SK-N-SH (cell line): ENCODE measurements at regions not wholly inside any gene's neighbourhood (a gene's known extent, or its start where the extent isn't known, plus 50 kb on each side); places are given as distances from the start of the nearest gene placed in this dataset.

Source experiments
- CTCF ChIA-PET: fragments of 300-600, 350-600 bp; formaldehyde crosslinking; extraction: SDS; loops from one replicate; lab custom pipeline; 2021; lab: Yijun Ruan, JAX
- POLR2A ChIA-PET: fragments of 350-600 bp; sonication (Branson Sonifier 250); formaldehyde crosslinking; extraction: SDS; loops from one replicate; lab custom pipeline; 2020; ENCODE audit warnings: antibody characterized with exemption, inconsistent platforms; lab: Yijun Ruan, JAX
- DNase-seq: peaks from one replicate; pipeline ENCODE4 v3.0.0; 2012
- H2AFZ ChIP-seq: fragments of 200-600 bp; sonication (generic); 2 replicates; pipeline ENCODE4 v1.8.1; 2016; ENCODE audit warnings: antibody characterized with exemption, mild to moderate bottlenecking, low read depth
- H3F3A ChIP-seq: fragments of 200-600 bp; sonication (generic); replicated peaks from 2 replicates; pipeline ENCODE3; 2016; ENCODE audit warnings: antibody characterized with exemption, mild to moderate bottlenecking; ENCODE audit not compliant: insufficient read depth
- H3K27ac ChIP-seq, 2 experiments: fragments of 200-500 bp in 1 of 2; fragments of 200-600 bp in 1 of 2; sonication (Bioruptor generic) in 1 of 2; sonication (generic), shearing (Covaris generic) in 1 of 2; 2 replicates each; pipeline versions ENCODE4 v1.5.1 to v1.6.1; 2014 to 2016; ENCODE audit warnings: low read depth in 2 of 2, inconsistent platforms in 1 of 2, low read length in 1 of 2, mild to moderate bottlenecking in 1 of 2, mixed read lengths in 1 of 2
- H3K27me3 ChIP-seq: fragments of 200-600 bp; sonication (generic), shearing (Covaris generic); 2 replicates; pipeline ENCODE4 v1.6.1; 2016; ENCODE audit warnings: mixed run types; ENCODE audit not compliant: insufficient read depth
- H3K36me3 ChIP-seq, 2 experiments: fragments of 200-500 bp in 1 of 2; fragments of 200-600 bp in 1 of 2; sonication (Bioruptor generic) in 1 of 2; sonication (generic) in 1 of 2; replicated peaks in 1 of 2; 2 replicates each; pipeline versions ENCODE3 to v1.5.1; 2014 to 2016; ENCODE audit warnings: low read length in 1 of 2, mild to moderate bottlenecking in 1 of 2; ENCODE audit not compliant: insufficient read depth in 2 of 2, control insufficient read depth in 1 of 2
- H3K4me1 ChIP-seq, 2 experiments: fragments of 200-500 bp in 1 of 2; fragments of 200-600 bp in 1 of 2; sonication (Bioruptor generic) in 1 of 2; sonication (generic), shearing (Covaris generic) in 1 of 2; 2 replicates each; pipeline versions ENCODE4 v1.5.1 to v1.6.1; 2014 to 2016; ENCODE audit warnings: low read depth in 1 of 2, low read length in 1 of 2, mixed run types in 1 of 2; ENCODE audit not compliant: insufficient read depth in 2 of 2, control insufficient read depth in 1 of 2
- H3K4me2 ChIP-seq: fragments of 200-600 bp; sonication (generic), shearing (Covaris generic); 2 replicates; pipeline ENCODE4 v1.6.1; 2017; ENCODE audit warnings: mixed run types
- H3K4me3 ChIP-seq, 2 experiments: fragments of 200-500 bp in 1 of 2; fragments of 200-600 bp in 1 of 2; sonication (Bioruptor generic) in 1 of 2; sonication (generic), shearing (Covaris generic) in 1 of 2; 2 replicates each; pipeline versions ENCODE4 v1.5.1 to v1.8.1; 2014 to 2016; ENCODE audit warnings: low read depth in 2 of 2, inconsistent platforms in 1 of 2, low read length in 1 of 2, mild to moderate bottlenecking in 1 of 2, mixed read lengths in 1 of 2, moderate library complexity in 1 of 2
- H3K79me2 ChIP-seq: fragments of 200-600 bp; sonication (generic); 2 replicates; pipeline ENCODE4 v1.8.1; 2017; ENCODE audit warnings: mild to moderate bottlenecking; ENCODE audit not compliant: insufficient read depth
- H3K9ac ChIP-seq: fragments of 200-600 bp; sonication (generic); 2 replicates; pipeline ENCODE4 v1.6.1; 2017; ENCODE audit warnings: mixed run types
- H3K9me2 ChIP-seq: fragments of 200-600 bp; sonication (generic); 2 replicates; pipeline ENCODE4 v1.6.1; 2017; ENCODE audit warnings: mixed run types
- H3K9me3 ChIP-seq: fragments of 200-600 bp; sonication (generic); 2 replicates; pipeline ENCODE4 v1.6.1; 2017; ENCODE audit warnings: mixed run types, mild to moderate bottlenecking, moderate library complexity
- H4K20me1 ChIP-seq: fragments of 200-600 bp; sonication (generic); 2 replicates; pipeline ENCODE4 v1.6.1; 2017; ENCODE audit warnings: mild to moderate bottlenecking, mixed run types; ENCODE audit not compliant: insufficient read depth
- CHD2 ChIP-seq: fragments of 150-350 bp; IDR thresholded peaks from 2 replicates; pipeline ENCODE4 v1.6.1; 2018; ENCODE audit warnings: low read length; ENCODE audit not compliant: partially characterized antibody
- EZH2phosphoT487 ChIP-seq: fragments of 200-600 bp; sonication (generic); IDR thresholded peaks from 2 replicates; pipeline ENCODE4 v1.6.1; 2017; ENCODE audit warnings: low read depth, mixed run types, mild to moderate bottlenecking, antibody characterized with exemption, moderate library complexity, borderline replicate concordance
- GABPA ChIP-seq: IDR thresholded peaks from 2 replicates; pipeline ENCODE4 v1.4.0; 2012; ENCODE audit warnings: low read depth, mild to moderate bottlenecking
- GATA2 ChIP-seq: sonication (generic); formaldehyde crosslinking; IDR thresholded peaks from 2 replicates; pipeline ENCODE4 v1.5.0; 2020; ENCODE audit warnings: mild to moderate bottlenecking, missing genetic modification reagents
- NRF1 ChIP-seq: IDR thresholded peaks from 2 replicates; pipeline ENCODE4 v1.6.1; 2012; ENCODE audit warnings: low read depth, mild to moderate bottlenecking, low read length
- POLR2AphosphoS5 ChIP-seq: IDR thresholded peaks from 2 replicates; pipeline ENCODE4 v1.6.1; 2012; ENCODE audit warnings: low read depth, low read length
- RAD21 ChIP-seq: IDR thresholded peaks from 2 replicates; pipeline ENCODE4 v1.6.1; 2012; ENCODE audit warnings: mild to moderate bottlenecking, low read length
- SIN3A ChIP-seq: IDR thresholded peaks from 2 replicates; pipeline ENCODE4 v1.6.1; 2012; ENCODE audit warnings: low read depth, mild to moderate bottlenecking, low read length, moderate library complexity, borderline replicate concordance
- SMC3 ChIP-seq: IDR thresholded peaks from 2 replicates; pipeline ENCODE4 v1.6.1; 2012; ENCODE audit warnings: low read depth, low read length, improper control_type of control experiment
- TAF1 ChIP-seq: IDR thresholded peaks from 2 replicates; pipeline ENCODE4 v1.6.1; 2012; ENCODE audit warnings: low read depth, mild to moderate bottlenecking, low read length, moderate library complexity, borderline replicate concordance
- TCF12 ChIP-seq: IDR thresholded peaks from 2 replicates; pipeline ENCODE4 v1.4.0; 2012
- TEAD4 ChIP-seq: IDR thresholded peaks from 2 replicates; pipeline ENCODE4 v1.4.0; 2012; ENCODE audit warnings: mild to moderate bottlenecking, borderline replicate concordance; ENCODE audit not compliant: insufficient read depth
- YY1 ChIP-seq: IDR thresholded peaks from 2 replicates; pipeline ENCODE4 v1.4.0; 2012; ENCODE audit warnings: low read depth, mild to moderate bottlenecking
- WGBS: methylation state at CpG from one replicate; pipeline ENCODE4 v1.1.6; 2017; ENCODE audit warnings: low lambda C conversion rate; 5-methylcytosine and 5-hydroxymethylcytosine counted together
- TF ChIP-seq, protein P1 (sequence below): fragments of 150-350 bp; IDR thresholded peaks from 2 replicates; pipeline ENCODE4 v1.6.1; 2016; ENCODE audit warnings: mild to moderate bottlenecking, low read depth, low read length
- TF ChIP-seq, protein P2 (sequence below): IDR thresholded peaks from 2 replicates; pipeline ENCODE4 v1.6.1; 2012; ENCODE audit warnings: mild to moderate bottlenecking, low read depth, low read length, moderate library complexity
- TF ChIP-seq, protein P3 (sequence below): fragments of 200-600 bp; sonication (generic); IDR thresholded peaks from 2 replicates; pipeline ENCODE4 v1.6.1; 2017; ENCODE audit warnings: antibody characterized with exemption, mild to moderate bottlenecking, moderate library complexity
- TF ChIP-seq, protein P4 (sequence below): IDR thresholded peaks from 2 replicates; pipeline ENCODE4 v1.4.0; 2012; ENCODE audit warnings: low read depth, borderline replicate concordance
- TF ChIP-seq, protein P5 (sequence below): IDR thresholded peaks from 2 replicates; pipeline ENCODE4 v1.4.0; 2012; ENCODE audit warnings: low read depth, borderline replicate concordance

DNA sequence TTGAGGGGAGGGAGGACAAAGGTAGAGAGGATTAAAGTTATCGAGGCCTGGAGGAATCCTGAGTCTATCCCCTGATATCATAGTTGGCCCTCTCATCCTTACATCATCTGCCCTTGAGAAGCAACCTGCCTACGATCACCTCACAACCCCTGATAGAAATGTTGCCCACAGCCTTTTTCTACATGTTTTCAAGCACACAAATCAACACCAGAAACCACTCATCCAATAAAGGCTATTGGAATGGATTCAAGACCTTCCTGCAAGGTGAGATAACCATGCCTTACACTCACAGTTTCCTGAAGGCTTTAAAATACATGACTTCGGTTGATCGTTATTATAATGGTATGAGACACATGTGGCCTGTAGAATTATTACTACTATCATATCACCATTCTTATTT, 175.7 kb upstream of the EGLN3 start:
- no peaks in the 10 kb centered on the region for H3K79me2 ChIP-seq
- no peaks in the 10 kb centered on the region for H3K9me2 ChIP-seq
- no peaks in the 10 kb centered on the region for H3K4me1 ChIP-seq
- CTCF ChIA-PET: interaction anchor here (1.1 to 1.6 kb wide), 2 partner anchors 13 to 286 kb away, joined by 4 read pairs; no protein-coding TSS in a partner anchor
- H3K4me2 ChIP-seq: no peak overlapping the region
- no peaks in the 10 kb centered on the region for H3K36me3 ChIP-seq
- H3K9ac ChIP-seq: no peak overlapping the region
- DNase-seq: no peak
- H3K27ac ChIP-seq: no peak overlapping the region
- H3K27me3 ChIP-seq: no peaks in the 10 kb centered on the region
- no peaks in the 10 kb centered on the region for H3K9me3 ChIP-seq
- POLR2A ChIA-PET: no interaction called here
- H4K20me1 ChIP-seq: no peaks in the 10 kb centered on the region
- H2AFZ ChIP-seq: no peak overlapping the region
- no peak for TF ChIP-seq TEAD4
- TF ChIP-seq, protein P1, sequence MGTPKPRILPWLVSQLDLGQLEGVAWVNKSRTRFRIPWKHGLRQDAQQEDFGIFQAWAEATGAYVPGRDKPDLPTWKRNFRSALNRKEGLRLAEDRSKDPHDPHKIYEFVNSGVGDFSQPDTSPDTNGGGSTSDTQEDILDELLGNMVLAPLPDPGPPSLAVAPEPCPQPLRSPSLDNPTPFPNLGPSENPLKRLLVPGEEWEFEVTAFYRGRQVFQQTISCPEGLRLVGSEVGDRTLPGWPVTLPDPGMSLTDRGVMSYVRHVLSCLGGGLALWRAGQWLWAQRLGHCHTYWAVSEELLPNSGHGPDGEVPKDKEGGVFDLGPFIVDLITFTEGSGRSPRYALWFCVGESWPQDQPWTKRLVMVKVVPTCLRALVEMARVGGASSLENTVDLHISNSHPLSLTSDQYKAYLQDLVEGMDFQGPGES: no peak
- H3F3A ChIP-seq: no peaks in the 10 kb centered on the region
- WGBS: 58% methylated on average over 4 of the region's 4 CpGs
- H3K4me3 ChIP-seq: no peak overlapping the region

DNA sequence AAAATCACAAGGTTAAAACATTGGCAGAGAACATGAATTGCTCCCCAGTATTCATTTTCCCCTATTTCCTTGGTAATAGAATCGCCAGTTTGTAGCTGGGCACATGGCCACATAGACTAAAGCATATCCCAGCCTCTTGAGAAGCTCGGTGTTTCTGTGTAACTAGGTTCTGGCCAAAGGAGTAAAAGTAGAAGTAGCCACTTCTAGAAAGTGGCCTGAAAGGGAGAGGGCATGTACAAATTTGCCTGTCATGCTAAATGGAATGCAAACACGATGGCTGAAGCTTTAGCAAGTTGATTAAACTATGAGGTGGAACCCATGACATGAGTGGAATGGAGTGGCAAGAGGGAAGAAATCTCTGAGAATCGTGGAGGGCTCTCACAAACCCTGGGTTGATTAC, 173.7 kb upstream of the EGLN3 start:
- 32% methylated on average over 4 of the region's 4 CpGs for WGBS
- no peak overlapping the region for H3K9ac ChIP-seq
- no peak overlapping the region for H3K4me3 ChIP-seq

More for the DNA sequence above, 173.7 kb upstream of the EGLN3 start:
- no peak for DNase-seq
- Histone ChIP-seq H3F3A (no peaks in the 10 kb centered on the region), H3K4me2 (no peak overlapping the region), H2AFZ (no peak overlapping the region), H3K9me2 (no peaks in the 10 kb centered on the region), H3K27ac (no peak overlapping the region), H3K27me3 (no peaks in the 10 kb centered on the region), H3K9me3 (no peaks in the 10 kb centered on the region), H3K36me3 (no peaks in the 10 kb centered on the region), H4K20me1 (no peaks in the 10 kb centered on the region), H3K79me2 (no peaks in the 10 kb centered on the region), H3K4me1 (no peaks in the 10 kb centered on the region)
- TF ChIP-seq RAD21 (no peak), CHD2 (no peak), EZH2phosphoT487 (no peak), TEAD4 (no peak), NRF1 (no peak), YY1 (no peak), GATA2 (no peak), TAF1 (no peak), SMC3 (no peak), POLR2AphosphoS5 (no peak), GABPA (no peak), TCF12 (no peak), SIN3A (no peak)
- TF ChIP-seq, protein P2, sequence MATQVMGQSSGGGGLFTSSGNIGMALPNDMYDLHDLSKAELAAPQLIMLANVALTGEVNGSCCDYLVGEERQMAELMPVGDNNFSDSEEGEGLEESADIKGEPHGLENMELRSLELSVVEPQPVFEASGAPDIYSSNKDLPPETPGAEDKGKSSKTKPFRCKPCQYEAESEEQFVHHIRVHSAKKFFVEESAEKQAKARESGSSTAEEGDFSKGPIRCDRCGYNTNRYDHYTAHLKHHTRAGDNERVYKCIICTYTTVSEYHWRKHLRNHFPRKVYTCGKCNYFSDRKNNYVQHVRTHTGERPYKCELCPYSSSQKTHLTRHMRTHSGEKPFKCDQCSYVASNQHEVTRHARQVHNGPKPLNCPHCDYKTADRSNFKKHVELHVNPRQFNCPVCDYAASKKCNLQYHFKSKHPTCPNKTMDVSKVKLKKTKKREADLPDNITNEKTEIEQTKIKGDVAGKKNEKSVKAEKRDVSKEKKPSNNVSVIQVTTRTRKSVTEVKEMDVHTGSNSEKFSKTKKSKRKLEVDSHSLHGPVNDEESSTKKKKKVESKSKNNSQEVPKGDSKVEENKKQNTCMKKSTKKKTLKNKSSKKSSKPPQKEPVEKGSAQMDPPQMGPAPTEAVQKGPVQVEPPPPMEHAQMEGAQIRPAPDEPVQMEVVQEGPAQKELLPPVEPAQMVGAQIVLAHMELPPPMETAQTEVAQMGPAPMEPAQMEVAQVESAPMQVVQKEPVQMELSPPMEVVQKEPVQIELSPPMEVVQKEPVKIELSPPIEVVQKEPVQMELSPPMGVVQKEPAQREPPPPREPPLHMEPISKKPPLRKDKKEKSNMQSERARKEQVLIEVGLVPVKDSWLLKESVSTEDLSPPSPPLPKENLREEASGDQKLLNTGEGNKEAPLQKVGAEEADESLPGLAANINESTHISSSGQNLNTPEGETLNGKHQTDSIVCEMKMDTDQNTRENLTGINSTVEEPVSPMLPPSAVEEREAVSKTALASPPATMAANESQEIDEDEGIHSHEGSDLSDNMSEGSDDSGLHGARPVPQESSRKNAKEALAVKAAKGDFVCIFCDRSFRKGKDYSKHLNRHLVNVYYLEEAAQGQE: no peak
- TF ChIP-seq, protein P3, sequence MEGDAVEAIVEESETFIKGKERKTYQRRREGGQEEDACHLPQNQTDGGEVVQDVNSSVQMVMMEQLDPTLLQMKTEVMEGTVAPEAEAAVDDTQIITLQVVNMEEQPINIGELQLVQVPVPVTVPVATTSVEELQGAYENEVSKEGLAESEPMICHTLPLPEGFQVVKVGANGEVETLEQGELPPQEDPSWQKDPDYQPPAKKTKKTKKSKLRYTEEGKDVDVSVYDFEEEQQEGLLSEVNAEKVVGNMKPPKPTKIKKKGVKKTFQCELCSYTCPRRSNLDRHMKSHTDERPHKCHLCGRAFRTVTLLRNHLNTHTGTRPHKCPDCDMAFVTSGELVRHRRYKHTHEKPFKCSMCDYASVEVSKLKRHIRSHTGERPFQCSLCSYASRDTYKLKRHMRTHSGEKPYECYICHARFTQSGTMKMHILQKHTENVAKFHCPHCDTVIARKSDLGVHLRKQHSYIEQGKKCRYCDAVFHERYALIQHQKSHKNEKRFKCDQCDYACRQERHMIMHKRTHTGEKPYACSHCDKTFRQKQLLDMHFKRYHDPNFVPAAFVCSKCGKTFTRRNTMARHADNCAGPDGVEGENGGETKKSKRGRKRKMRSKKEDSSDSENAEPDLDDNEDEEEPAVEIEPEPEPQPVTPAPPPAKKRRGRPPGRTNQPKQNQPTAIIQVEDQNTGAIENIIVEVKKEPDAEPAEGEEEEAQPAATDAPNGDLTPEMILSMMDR: no peak
- TF ChIP-seq, protein P4, sequence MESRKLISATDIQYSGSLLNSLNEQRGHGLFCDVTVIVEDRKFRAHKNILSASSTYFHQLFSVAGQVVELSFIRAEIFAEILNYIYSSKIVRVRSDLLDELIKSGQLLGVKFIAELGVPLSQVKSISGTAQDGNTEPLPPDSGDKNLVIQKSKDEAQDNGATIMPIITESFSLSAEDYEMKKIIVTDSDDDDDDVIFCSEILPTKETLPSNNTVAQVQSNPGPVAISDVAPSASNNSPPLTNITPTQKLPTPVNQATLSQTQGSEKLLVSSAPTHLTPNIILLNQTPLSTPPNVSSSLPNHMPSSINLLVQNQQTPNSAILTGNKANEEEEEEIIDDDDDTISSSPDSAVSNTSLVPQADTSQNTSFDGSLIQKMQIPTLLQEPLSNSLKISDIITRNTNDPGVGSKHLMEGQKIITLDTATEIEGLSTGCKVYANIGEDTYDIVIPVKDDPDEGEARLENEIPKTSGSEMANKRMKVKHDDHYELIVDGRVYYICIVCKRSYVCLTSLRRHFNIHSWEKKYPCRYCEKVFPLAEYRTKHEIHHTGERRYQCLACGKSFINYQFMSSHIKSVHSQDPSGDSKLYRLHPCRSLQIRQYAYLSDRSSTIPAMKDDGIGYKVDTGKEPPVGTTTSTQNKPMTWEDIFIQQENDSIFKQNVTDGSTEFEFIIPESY: no peak
- TF ChIP-seq, protein P5, sequence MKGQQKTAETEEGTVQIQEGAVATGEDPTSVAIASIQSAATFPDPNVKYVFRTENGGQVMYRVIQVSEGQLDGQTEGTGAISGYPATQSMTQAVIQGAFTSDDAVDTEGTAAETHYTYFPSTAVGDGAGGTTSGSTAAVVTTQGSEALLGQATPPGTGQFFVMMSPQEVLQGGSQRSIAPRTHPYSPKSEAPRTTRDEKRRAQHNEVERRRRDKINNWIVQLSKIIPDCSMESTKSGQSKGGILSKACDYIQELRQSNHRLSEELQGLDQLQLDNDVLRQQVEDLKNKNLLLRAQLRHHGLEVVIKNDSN: no peak
- CTCF ChIA-PET: interaction anchor here (0.8 to 1.2 kb wide), 2 partner anchors 26 to 208 kb away, joined by 3 to 5 read pairs; no protein-coding TSS in a partner anchor
- POLR2A ChIA-PET: no interaction called here
